NB4 (cell line): ENCODE measurements at regions not wholly inside any gene's neighbourhood (a gene's known extent, or its start where the extent isn't known, plus 50 kb on each side); places are given as distances from the start of the nearest gene placed in this dataset.

Experiments
- MYC ChIP-seq: IDR thresholded peaks from 2 replicates; pipeline ENCODE4 v1.6.1; 2011; ENCODE audit warnings: low read depth, low read length
- POLR2A ChIP-seq: IDR thresholded peaks from 2 replicates; pipeline ENCODE4 v1.6.1; 2011; ENCODE audit warnings: mild to moderate bottlenecking; ENCODE audit not compliant: insufficient read length; ENCODE audit errors: extremely low read depth
- TF ChIP-seq, protein P1 (sequence below): IDR thresholded peaks from one replicate; pipeline ENCODE4 v1.5.1; 2012; ENCODE audit warnings: low read depth, low read length

DNA sequence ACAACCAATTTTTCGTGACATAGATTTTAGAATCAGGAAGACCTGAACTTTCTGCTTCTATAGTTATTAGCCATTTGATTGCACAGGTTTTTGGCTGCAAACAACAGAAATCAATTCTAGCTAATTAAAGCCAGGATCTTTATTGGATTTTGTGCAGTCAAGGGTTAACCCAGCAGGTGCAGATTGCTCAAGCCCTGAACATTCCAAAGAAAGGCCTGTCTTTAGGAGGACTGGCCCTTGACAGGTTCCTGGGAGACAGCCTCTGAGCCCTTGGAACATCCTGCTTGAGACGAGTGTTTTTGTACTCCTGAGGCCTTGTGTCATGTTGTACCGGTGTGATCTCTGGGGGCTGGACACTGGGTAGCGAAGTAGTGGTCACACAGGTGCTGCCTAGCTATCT lies 174.6 kb downstream of the PTCSC3 start:
- TF ChIP-seq MYC (no peak), POLR2A (no peak)
- TF ChIP-seq, protein P1, sequence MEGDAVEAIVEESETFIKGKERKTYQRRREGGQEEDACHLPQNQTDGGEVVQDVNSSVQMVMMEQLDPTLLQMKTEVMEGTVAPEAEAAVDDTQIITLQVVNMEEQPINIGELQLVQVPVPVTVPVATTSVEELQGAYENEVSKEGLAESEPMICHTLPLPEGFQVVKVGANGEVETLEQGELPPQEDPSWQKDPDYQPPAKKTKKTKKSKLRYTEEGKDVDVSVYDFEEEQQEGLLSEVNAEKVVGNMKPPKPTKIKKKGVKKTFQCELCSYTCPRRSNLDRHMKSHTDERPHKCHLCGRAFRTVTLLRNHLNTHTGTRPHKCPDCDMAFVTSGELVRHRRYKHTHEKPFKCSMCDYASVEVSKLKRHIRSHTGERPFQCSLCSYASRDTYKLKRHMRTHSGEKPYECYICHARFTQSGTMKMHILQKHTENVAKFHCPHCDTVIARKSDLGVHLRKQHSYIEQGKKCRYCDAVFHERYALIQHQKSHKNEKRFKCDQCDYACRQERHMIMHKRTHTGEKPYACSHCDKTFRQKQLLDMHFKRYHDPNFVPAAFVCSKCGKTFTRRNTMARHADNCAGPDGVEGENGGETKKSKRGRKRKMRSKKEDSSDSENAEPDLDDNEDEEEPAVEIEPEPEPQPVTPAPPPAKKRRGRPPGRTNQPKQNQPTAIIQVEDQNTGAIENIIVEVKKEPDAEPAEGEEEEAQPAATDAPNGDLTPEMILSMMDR: no peak
